Mesodermal cell (in vitro differentiated cells): ENCODE measurements at regions not wholly inside any gene's neighbourhood (a gene's known extent, or its start where the extent isn't known, plus 50 kb on each side); places are given as distances from the start of the nearest gene placed in this dataset.

Source experiments
- H3K27ac ChIP-seq: 2 replicates; pipeline ENCODE4 v1.7.0; 2013; ENCODE audit warnings: mild to moderate bottlenecking, low read depth, low read length, moderate library complexity; ENCODE audit not compliant: severe bottlenecking
- H3K36me3 ChIP-seq: 2 replicates; pipeline ENCODE4 v1.7.1; 2013; ENCODE audit warnings: mild to moderate bottlenecking, low read length, moderate library complexity; ENCODE audit not compliant: control insufficient read depth, insufficient read depth
- H3K4me1 ChIP-seq: one replicate; pipeline ENCODE4 v1.7.1; 2013; ENCODE audit warnings: mild to moderate bottlenecking, low read length; ENCODE audit not compliant: insufficient read depth, control insufficient read depth, poor library complexity, severe bottlenecking
- H3K4me3 ChIP-seq: 2 replicates; pipeline ENCODE4 v1.7.0; 2013; ENCODE audit warnings: low read length, control low read depth, mild to moderate bottlenecking; ENCODE audit not compliant: insufficient read depth, poor library complexity, severe bottlenecking; ENCODE audit errors: extremely low read depth
- H3K9me3 ChIP-seq: 2 replicates; pipeline ENCODE4 v1.7.1; 2013; ENCODE audit warnings: mild to moderate bottlenecking, low read length, moderate library complexity; ENCODE audit not compliant: control insufficient read depth
- WGBS, 2 experiments: methylation state at CpG; one replicate each; pipeline ENCODE4 v1.1.5; 2013; ENCODE audit warnings: missing lambda C conversion rate in 2 of 2; ENCODE audit not compliant: insufficient coverage in 2 of 2; 5-methylcytosine and 5-hydroxymethylcytosine counted together

DNA sequence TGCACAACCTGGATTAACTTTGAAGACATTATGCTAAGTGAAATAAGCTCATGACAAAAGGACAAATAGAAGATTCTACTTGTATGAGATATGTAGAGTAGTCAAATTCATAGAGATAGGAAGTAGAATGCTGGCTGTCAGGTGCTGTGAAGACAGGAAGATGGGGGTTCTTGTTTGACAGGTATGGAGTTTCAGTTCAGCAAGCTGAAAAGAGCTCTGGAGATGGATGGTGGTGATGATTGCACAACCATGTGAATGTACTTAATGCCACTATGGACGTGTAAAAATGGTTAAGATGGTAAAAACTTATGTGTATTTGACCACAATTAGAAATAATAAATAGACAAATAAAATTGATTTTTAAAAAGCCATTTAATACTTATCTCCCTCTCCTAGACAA lies 169.8 kb upstream of the DUSP10 start:
- H3K9me3 ChIP-seq, result no peaks in the 10 kb centered on the region
- no peak overlapping the region for H3K4me3 ChIP-seq
- no peaks in the 10 kb centered on the region for H3K36me3 ChIP-seq
- no peaks in the 10 kb centered on the region for H3K4me1 ChIP-seq
- WGBS, 2 experiments, result no CpG with 5 or more reads among the region's 1 CpG
- no peak overlapping the region for H3K27ac ChIP-seq

DNA sequence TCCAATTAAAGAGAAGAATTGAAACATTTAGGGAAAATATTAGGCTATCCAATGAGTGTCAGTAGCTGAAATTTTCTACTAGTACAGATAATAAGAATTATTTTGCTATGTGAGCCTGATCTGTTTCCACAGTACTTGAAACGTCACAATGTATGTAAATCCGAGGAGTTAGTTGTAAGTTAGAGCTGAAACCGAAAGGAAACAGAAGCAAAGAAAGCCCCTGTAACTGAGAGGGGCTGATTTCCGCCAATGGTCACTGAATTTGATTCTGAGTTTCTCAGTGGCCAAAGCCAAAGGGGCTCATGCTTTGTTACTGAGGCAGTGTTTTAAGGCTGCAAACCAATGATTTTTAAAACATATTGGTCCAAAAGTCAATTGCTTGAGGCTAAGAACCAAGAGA lies 168.3 kb upstream of the DUSP10 start:
- 80 to 86% methylated on average over 4 of the region's 4 CpGs for WGBS, 2 experiments
- Histone ChIP-seq H3K27ac (no peak overlapping the region), H3K9me3 (no peaks in the 10 kb centered on the region), H3K36me3 (no peaks in the 10 kb centered on the region), H3K4me1 (no peaks in the 10 kb centered on the region), H3K4me3 (no peak overlapping the region)

DNA sequence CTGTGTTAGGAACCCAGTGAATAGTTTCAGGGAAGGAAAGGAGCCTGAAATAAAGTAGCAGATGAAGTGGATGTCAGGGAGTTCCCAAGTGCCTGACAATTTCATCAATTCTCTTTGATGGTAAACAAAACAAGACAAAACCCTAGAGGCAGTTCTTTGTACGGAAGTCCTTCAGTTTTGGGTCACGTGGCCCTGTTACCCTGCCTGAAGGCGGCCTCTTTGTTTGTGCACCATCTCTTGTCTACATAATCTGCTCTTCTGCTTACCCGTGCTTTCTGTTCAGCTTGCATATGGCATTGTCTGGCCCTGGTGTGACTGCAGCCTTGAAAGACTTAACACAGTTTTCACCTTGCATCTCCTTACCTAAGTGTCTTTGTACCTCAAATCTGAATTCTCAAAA lies 166.7 kb upstream of the DUSP10 start:
- WGBS, 2 experiments, result 86 to 94% methylated on average over 4 of the region's 4 CpGs
- no peaks in the 10 kb centered on the region for H3K9me3 ChIP-seq
- H3K4me1 ChIP-seq, result no peaks in the 10 kb centered on the region
- no peak overlapping the region for H3K27ac ChIP-seq
- H3K36me3 ChIP-seq, result no peaks in the 10 kb centered on the region
- no peak overlapping the region for H3K4me3 ChIP-seq

DNA sequence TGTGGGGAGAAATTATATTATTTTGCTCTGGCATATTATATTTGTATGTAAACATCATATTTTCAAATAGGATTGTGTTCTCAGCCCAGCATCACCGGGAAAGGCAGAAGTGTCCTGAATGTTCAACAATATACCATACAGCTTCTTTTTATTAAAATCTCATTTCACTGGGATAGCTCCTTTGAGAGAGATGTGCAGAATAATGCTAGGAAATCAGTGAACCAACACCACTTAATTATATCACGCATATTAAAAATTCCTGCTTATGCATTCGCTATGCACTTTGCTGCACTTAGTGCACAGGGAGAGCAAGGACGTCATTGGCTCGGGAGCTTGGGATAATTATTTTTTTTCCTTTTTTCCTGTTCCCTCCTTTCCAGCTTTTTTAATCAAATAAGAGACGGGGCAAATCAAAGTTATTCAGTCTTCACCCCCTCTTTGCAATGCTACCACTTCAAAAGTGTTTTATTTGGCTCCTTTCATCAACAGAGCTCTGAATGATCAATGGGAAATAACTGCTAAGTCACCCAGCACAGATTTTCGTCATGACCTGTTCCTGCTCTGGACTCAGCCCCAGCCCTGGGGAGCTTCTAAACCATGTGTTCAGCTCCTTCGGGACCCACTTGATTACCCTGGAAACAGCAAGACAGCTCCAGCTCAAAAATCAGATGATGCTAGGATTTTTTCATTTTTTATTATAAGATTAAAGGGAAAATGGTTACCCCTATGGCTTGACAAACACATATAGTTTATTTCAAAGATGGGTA lies 165.5 kb upstream of the DUSP10 start:
- Histone ChIP-seq H3K36me3 (no peaks in the 10 kb centered on the region), H3K9me3 (no peaks in the 10 kb centered on the region)
- 94 to 98% methylated on average over 6 of the region's 8 CpGs for WGBS, 2 experiments

DNA sequence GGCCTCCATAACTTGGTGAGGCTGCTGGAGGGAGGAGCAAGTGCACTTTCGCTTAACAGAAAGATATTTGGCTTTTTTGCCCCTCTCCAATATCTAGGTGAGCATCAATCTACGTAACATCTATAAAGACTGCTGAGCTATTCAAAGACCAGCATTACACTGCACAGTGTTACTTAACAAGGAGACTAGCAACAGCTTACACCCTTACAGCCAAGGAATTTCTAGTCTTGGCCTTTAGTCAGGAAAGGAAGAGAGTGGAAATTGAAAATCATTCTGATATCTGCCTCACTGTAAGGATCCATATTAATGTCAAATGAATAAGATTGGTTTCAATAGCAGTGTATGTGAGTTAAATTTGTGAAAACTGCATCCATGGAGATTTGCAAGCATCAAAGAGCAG lies 163.9 kb upstream of the DUSP10 start:
- Histone ChIP-seq H3K9me3 (no peaks in the 10 kb centered on the region), H3K36me3 (no peaks in the 10 kb centered on the region), H3K4me1 (no peaks in the 10 kb centered on the region), H3K4me3 (no peak overlapping the region), H3K27ac (no peak overlapping the region)
- 68% methylated on average over 2 of the region's 2 CpGs; no CpG with 5 or more reads in 1 of the 2 experiments for WGBS, 2 experiments

More for the DNA sequence above, 165.5 kb upstream of the DUSP10 start:
- Histone ChIP-seq H3K4me1 (no peaks in the 10 kb centered on the region), H3K27ac (no peak overlapping the region), H3K4me3 (no peak overlapping the region)

DNA sequence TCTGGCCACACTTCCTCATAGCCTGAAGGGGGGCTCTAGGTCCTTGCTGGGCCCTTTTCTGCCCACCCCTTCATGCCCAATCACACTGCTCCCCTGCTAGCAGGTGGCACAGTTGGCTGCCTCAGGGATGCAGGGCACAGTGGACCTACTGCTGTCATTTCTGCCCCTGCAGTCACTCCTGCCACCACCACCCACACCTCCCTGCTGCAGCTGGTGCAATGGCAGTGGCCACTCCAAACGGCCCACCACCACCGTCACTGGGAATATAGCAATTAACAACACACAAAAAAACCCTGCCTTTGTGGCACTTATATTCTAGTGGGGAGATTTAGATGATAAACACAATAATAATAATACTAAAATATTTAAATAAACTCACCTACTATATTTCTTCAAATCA lies 162.4 kb upstream of the DUSP10 start:
- Histone ChIP-seq H3K4me3 (no peak overlapping the region), H3K4me1 (no peaks in the 10 kb centered on the region), H3K27ac (no peak overlapping the region), H3K9me3 (no peaks in the 10 kb centered on the region), H3K36me3 (no peaks in the 10 kb centered on the region)
- WGBS, 2 experiments, result no CpG with 5 or more reads among the region's 2 CpGs

DNA sequence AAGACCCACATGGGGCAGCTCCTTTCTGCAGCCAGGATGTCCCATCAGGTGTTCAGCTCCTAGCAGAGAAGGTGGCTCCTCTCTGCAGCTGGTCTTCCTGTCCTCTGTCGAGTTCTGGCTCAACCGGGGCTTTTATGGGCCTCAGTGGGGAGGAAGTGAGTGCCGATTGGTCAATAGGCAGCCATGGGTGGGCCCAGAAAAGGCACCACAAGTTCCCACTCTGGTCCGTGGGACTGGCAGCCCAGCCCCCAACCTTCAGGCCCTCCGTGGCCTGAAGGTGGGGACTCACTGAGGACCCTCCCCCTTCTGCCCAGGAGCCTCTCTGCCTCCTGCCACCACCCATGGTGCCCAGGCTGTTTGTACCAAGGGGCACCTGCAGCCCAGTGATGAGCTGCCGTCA lies 161.7 kb upstream of the DUSP10 start:
- H3K27ac ChIP-seq, result no peak overlapping the region

DNA sequence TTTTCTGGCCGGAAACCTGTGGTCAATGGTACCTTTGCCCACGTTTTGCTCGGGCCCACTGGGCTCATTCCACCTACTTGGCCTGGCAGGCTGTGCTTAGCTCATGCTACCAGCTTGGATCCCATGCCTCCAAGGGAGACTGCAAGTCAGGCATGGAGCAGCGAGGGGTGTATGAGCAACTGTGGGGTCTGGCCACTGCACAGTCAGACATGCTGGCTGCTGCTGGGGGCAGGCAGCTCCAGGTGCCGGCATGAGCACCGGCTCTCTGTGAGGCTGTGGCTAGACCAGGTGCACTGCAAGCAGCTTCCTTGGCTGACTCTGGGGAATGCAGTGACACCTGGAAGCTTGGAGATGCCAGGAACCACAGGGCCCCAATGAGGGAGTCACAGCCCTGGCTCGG lies 161.1 kb upstream of the DUSP10 start:
- Histone ChIP-seq H3K36me3 (no peaks in the 10 kb centered on the region), H3K27ac (no peak overlapping the region), H3K4me1 (no peaks in the 10 kb centered on the region), H3K9me3 (no peaks in the 10 kb centered on the region), H3K4me3 (no peak overlapping the region)
- WGBS, 2 experiments, result 88 to 94% methylated on average over 6 of the region's 7 CpGs

More for the DNA sequence above, 161.7 kb upstream of the DUSP10 start:
- Histone ChIP-seq H3K9me3 (no peaks in the 10 kb centered on the region), H3K4me3 (no peak overlapping the region), H3K36me3 (no peaks in the 10 kb centered on the region), H3K4me1 (no peaks in the 10 kb centered on the region)
- WGBS, 2 experiments, result 75 to 92% methylated on average over 4 to 6 of the region's 6 CpGs

DNA sequence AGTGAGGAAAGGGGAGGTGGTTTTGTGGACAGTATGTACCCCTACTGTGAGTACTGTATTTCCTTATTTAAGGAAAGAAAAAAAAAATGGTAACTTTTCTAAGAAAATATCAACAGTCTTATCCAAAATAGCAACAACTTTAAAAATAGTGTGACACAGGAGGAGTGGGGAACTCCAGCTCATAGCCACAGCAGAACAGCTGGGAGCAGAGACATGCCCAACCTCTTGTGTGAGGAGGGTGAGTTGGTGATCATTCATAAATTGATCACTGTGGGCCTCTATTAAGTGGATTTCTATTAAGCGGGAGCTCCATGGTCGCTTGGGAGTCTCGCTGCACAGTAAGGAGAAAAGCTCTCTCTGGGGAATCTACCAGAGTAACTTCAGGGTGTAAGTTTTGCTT lies 158.8 kb upstream of the DUSP10 start:
- 91 to 93% methylated on average over 3 of the region's 3 CpGs for WGBS, 2 experiments
- Histone ChIP-seq H3K27ac (no peak overlapping the region), H3K36me3 (no peaks in the 10 kb centered on the region), H3K4me1 (no peaks in the 10 kb centered on the region), H3K9me3 (no peaks in the 10 kb centered on the region), H3K4me3 (no peak overlapping the region)

DNA sequence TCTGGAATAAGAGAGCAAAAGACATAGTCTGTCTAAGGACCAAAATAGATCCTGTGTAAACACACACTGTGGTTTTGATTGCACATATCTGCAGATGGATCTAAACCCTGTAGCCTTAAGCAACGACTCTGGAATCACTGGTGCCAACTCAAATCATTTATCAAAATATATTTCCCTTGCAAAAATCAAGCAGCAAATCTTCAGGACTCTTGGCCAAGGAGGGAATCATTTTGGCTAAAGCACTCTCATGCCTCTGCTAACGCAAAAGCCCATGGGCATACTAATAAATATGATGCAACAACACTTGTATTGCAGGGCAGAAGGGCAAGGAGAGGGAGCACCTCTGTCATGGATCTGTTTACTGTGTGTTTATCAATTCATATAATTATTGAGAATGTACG lies 155.4 kb upstream of the DUSP10 start:
- WGBS, 2 experiments, result 67 to 75% methylated on average over 1 of the region's 3 CpGs
- H3K4me1 ChIP-seq, result no peaks in the 10 kb centered on the region
- H3K27ac ChIP-seq, result no peak overlapping the region
- H3K4me3 ChIP-seq, result no peak overlapping the region
- H3K9me3 ChIP-seq, result no peaks in the 10 kb centered on the region
- H3K36me3 ChIP-seq, result no peaks in the 10 kb centered on the region

DNA sequence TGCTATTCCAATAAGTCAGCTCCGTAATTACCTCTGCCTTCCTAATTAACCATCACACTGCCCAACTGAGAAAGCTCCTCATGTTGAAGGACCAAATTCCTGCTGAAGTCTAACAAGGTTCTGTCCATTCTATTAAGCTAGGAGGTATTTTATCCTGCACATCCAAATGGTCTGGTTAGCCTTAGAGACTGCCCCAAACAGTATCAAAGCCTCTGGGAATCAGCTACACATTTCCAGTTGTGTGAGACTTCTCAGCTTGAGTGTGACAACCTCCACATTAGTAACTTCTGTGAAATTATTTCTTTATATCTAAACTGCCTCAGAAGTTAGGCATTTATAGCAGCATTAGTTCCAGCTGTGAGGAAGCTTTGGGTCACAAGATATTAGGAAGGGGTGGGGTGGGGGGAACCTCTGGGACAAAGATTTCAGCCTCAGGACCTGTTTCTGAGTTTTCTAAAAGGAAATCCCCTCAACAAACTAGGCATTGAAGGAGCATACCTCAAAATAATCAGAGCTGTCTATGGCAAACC lies 150.5 kb upstream of the DUSP10 start:
- no peaks in the 10 kb centered on the region for H3K9me3 ChIP-seq
- peaks cover 3% of the 10 kb centered on the region for H3K4me1 ChIP-seq
- H3K27ac ChIP-seq, result no peak overlapping the region
- 73 to 90% methylated on average over 1 of the region's 1 CpG for WGBS, 2 experiments
- no peak overlapping the region for H3K4me3 ChIP-seq
- H3K36me3 ChIP-seq, result no peaks in the 10 kb centered on the region
